Prostate gland (tissue), 2 donors: ENCODE measurements at regions not wholly inside any gene's neighbourhood (a gene's known extent, or its start where the extent isn't known, plus 50 kb on each side); places are given as distances from the start of the nearest gene placed in this dataset.

Source experiments
- POLR2A ChIP-seq: fragments of 450-650 bp; IDR thresholded peaks from one replicate; pipeline ENCODE4 v1.6.1; 2016; ENCODE audit warnings: antibody characterized with exemption, mild to moderate bottlenecking
- TF ChIP-seq, protein P1 (sequence below), 4 experiments: fragments of 200-600 bp in 2 of 4; fragments of 450-650 bp in 2 of 4; sonication (generic) in 2 of 4; IDR thresholded peaks; 1 replicate in 3 of 4; 2 replicates in 1 of 4; pipeline ENCODE4 v1.5.1; 2016 to 2019; ENCODE audit warnings: antibody characterized with exemption in 4 of 4, mild to moderate bottlenecking in 2 of 4, moderate library complexity in 2 of 4

GRCh38 chr13:34588362-34588761 is 353.7 kb upstream of the NBEA start:
- TF ChIP-seq, protein P1, sequence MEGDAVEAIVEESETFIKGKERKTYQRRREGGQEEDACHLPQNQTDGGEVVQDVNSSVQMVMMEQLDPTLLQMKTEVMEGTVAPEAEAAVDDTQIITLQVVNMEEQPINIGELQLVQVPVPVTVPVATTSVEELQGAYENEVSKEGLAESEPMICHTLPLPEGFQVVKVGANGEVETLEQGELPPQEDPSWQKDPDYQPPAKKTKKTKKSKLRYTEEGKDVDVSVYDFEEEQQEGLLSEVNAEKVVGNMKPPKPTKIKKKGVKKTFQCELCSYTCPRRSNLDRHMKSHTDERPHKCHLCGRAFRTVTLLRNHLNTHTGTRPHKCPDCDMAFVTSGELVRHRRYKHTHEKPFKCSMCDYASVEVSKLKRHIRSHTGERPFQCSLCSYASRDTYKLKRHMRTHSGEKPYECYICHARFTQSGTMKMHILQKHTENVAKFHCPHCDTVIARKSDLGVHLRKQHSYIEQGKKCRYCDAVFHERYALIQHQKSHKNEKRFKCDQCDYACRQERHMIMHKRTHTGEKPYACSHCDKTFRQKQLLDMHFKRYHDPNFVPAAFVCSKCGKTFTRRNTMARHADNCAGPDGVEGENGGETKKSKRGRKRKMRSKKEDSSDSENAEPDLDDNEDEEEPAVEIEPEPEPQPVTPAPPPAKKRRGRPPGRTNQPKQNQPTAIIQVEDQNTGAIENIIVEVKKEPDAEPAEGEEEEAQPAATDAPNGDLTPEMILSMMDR (IDR thresholded peaks at IDR 0.05) = no peak
- no peak for TF ChIP-seq POLR2A
